Colonic mucosa (tissue), 4 donors: ENCODE measurements at regions not wholly inside any gene's neighbourhood (a gene's known extent, or its start where the extent isn't known, plus 50 kb on each side); places are given as distances from the start of the nearest gene placed in this dataset.

ENCODE experiments used
- DNase-seq: peaks from one replicate; pipeline ENCODE4 v3.0.0-alpha.2; 2020
- H3K27ac ChIP-seq: fragments of 200-600 bp; one replicate; pipeline ENCODE4 v1.8.0; 2021
- H3K27me3 ChIP-seq: fragments of 200-600 bp; one replicate; pipeline ENCODE4 v1.8.0; 2021
- H3K36me3 ChIP-seq: fragments of 200-600 bp; one replicate; pipeline ENCODE4 v1.8.0; 2021
- H3K4me1 ChIP-seq: fragments of 200-600 bp; one replicate; pipeline ENCODE4 v1.8.0; 2021; ENCODE audit warnings: mild to moderate bottlenecking
- H3K4me3 ChIP-seq: fragments of 200-600 bp; one replicate; pipeline ENCODE4 v1.8.0; 2021
- H3K9ac ChIP-seq, 2 donors: one replicate each; pipeline ENCODE4 v1.7.0; 2013; ENCODE audit warnings: control low read depth in 2 of 2, low read depth in 2 of 2, low read length in 2 of 2
- H3K9me3 ChIP-seq: fragments of 200-600 bp; one replicate; pipeline ENCODE4 v1.8.0; 2021
- intact Hi-C: fragments of 100-400 bp; cut with DNase I; formaldehyde crosslinking; loops from one replicate; pipeline ENCODE4 v1.14.1; 2022
- TF ChIP-seq, protein P1 (sequence below): fragments of 200-600 bp; IDR thresholded peaks from one replicate; pipeline ENCODE4 v1.8.0; 2022; ENCODE audit warnings: antibody characterized with exemption, mild to moderate bottlenecking
- donor health status: healthy.
- donor health status: DM: no; HTN: no; CAD: no.
- donor health status: DM: no; HTN: no; CAD: no.

DNA sequence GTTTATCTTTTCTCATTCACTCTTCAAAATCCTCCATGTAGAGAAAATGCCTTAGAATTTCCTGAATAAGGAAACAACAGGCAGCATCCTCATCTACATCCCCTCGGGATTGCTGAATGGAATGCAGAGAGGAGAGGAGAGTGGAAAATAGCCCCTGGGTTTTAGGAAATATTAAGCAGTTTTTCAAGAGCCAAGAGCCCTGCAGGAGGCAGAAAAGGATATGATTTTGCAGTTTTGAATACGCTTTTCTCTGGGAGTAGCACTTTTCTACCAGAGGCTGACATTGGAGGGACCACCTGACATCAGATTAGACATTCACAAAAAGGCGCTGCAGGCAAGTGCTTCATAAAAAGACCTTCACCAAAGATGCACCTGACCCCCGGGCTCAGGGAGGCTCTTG, 362.2 kb upstream of the SFSWAP start:
- Histone ChIP-seq H3K36me3 (no peaks in the 10 kb centered on the region), H3K27ac (no peak overlapping the region), H3K4me1 (no peaks in the 10 kb centered on the region), H3K9me3 (no peaks in the 10 kb centered on the region), H3K27me3 (no peaks in the 10 kb centered on the region), H3K9ac (no peak overlapping the region), H3K4me3 (no peak overlapping the region)
- intact Hi-C loops: no loop called here
- DNase-seq: no peak
- TF ChIP-seq, protein P1, sequence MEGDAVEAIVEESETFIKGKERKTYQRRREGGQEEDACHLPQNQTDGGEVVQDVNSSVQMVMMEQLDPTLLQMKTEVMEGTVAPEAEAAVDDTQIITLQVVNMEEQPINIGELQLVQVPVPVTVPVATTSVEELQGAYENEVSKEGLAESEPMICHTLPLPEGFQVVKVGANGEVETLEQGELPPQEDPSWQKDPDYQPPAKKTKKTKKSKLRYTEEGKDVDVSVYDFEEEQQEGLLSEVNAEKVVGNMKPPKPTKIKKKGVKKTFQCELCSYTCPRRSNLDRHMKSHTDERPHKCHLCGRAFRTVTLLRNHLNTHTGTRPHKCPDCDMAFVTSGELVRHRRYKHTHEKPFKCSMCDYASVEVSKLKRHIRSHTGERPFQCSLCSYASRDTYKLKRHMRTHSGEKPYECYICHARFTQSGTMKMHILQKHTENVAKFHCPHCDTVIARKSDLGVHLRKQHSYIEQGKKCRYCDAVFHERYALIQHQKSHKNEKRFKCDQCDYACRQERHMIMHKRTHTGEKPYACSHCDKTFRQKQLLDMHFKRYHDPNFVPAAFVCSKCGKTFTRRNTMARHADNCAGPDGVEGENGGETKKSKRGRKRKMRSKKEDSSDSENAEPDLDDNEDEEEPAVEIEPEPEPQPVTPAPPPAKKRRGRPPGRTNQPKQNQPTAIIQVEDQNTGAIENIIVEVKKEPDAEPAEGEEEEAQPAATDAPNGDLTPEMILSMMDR: no peak

DNA sequence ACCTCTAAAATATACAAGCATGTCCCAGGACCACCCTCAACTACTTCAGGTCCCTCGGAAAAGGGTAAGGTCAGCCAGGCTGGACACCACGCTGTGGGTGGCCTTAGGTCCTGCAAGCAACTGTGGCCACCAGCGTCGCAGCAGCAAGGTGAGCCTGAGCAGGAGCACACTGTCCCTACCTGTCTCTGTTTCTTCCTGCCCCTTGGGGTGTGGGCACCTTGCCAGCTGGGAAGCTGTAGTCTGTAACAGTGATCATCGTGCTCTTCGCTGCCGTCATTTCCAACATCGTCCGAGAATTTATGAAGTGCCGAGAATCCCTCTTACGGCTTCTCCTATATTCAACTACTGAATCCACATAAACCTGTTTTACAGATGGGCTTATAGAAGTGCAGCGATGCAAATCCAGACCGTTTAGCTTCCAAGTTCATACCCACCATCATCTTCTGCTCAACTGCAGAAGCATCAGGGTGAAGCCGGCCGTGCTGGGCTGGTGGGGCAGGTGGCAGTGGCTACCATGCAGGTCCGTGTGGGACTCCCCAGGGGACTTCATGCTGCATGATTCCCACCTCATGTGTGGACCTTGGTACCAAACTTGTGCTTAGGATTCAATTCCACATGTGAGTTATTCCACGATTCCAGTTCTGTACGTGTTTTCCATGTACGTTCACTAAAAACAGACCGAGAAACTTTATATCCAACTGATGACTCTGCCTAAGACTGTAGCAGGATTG, 361.3 kb upstream of the SFSWAP start:
- intact Hi-C loops: no loop called here
- no peaks in the 10 kb centered on the region for H3K27me3 ChIP-seq
- TF ChIP-seq, protein P1: no peak
- H3K4me3 ChIP-seq: no peak overlapping the region
- no peaks in the 10 kb centered on the region for H3K36me3 ChIP-seq
- DNase-seq: no peak
- no peak overlapping the region for H3K27ac ChIP-seq
- no peak overlapping the region for H3K9ac ChIP-seq
- no peaks in the 10 kb centered on the region for H3K4me1 ChIP-seq
- no peaks in the 10 kb centered on the region for H3K9me3 ChIP-seq

- Histone ChIP-seq H3K27me3 (no peaks in the 10 kb centered on the region), H3K4me1 (no peaks in the 10 kb centered on the region), H3K36me3 (no peaks in the 10 kb centered on the region), H3K27ac (no peak overlapping the region), H3K9me3 (no peaks in the 10 kb centered on the region), H3K9ac (no peak overlapping the region), H3K4me3 (no peak overlapping the region)
- intact Hi-C loops: no loop called here
- no peak for DNase-seq
- TF ChIP-seq, protein P1: no peak
These were observed 360.0 kb upstream of the SFSWAP start for GRCh38 chr12:131350943-131351318.

GRCh38 chr12:131351319-131352028, 359.4 kb upstream of the SFSWAP start:
- intact Hi-C loops: no loop called here
- Histone ChIP-seq H3K36me3 (no peaks in the 10 kb centered on the region), H3K4me1 (no peaks in the 10 kb centered on the region), H3K9me3 (no peaks in the 10 kb centered on the region), H3K4me3 (no peak overlapping the region), H3K9ac (no peak overlapping the region), H3K27ac (no peak overlapping the region), H3K27me3 (no peaks in the 10 kb centered on the region)
- DNase-seq: no peak
- TF ChIP-seq, protein P1: no peak

DNA sequence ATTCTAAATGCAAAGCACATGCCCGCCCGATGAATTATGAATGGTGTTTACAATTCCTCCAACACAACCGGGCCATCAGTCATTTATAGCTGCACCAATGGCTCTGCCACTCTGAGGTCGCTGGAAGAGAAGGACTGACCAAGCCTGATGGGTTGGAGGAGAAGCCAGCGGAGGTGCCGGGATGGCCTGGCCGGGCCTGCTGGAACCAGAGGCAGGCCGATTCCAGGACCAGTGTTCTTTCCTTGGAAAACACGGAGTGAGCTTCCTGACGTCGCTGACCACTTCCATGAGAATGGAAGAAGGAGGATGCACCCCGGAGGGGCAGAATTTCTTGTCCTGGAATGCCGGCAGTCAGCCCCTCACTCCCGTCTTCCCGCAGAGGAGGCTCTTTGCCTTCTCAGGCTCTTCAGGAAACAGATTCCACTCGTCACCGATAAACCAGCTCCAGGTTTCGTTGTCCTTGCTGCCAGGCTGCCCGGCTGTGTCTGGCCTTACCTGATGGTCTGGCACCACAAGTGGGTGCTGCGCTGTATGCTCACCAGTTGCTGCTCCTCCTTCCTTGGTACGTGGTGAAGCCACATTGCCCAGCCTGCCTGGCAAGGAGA, 358.5 kb upstream of the SFSWAP start:
- no peaks in the 10 kb centered on the region for H3K36me3 ChIP-seq
- TF ChIP-seq, protein P1: no peak
- no peaks in the 10 kb centered on the region for H3K27me3 ChIP-seq
- H3K4me1 ChIP-seq: no peaks in the 10 kb centered on the region
- intact Hi-C loops: no loop called here
- DNase-seq: no peak
- H3K9me3 ChIP-seq: no peaks in the 10 kb centered on the region
- no peak overlapping the region for H3K27ac ChIP-seq
- H3K9ac ChIP-seq: no peak overlapping the region
- H3K4me3 ChIP-seq: no peak overlapping the region
